ENCODE measurements at regions not wholly inside any gene's neighbourhood (a gene's known extent, or its start where the extent isn't known, plus 50 kb on each side); places are given as distances from the start of the nearest gene placed in this dataset.

DNA sequence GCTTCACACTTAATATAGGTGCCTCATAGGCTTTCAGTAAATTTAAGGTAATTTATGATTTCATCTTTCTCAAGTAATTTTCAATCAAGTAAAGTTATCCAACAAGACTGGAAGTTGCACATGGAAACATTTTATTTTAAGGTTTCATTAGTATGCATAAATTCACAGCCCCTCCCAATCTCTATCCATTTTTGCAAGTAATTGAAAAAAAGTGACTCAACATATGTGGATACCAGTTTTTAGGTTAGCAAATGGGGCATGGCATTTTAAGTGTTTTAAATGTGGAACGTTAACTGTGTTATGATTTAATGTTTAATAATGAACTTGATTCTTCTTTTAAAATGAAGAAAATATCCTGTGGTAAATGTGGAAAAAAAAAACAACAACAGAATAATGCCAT is 532.8 kb downstream of the FOXG1 start:
- TF ChIP-seq CTCF (IDR thresholded peaks at IDR 0.05; ENCODE audit: insufficient read depth, low read length): no peak
- no peak for TF ChIP-seq POLR2AphosphoS5 (IDR thresholded peaks at IDR 0.05; ENCODE audit: low read depth)
